ENCODE measurements at regions not wholly inside any gene's neighbourhood (a gene's known extent, or its start where the extent isn't known, plus 50 kb on each side); places are given as distances from the start of the nearest gene placed in this dataset.

DNA sequence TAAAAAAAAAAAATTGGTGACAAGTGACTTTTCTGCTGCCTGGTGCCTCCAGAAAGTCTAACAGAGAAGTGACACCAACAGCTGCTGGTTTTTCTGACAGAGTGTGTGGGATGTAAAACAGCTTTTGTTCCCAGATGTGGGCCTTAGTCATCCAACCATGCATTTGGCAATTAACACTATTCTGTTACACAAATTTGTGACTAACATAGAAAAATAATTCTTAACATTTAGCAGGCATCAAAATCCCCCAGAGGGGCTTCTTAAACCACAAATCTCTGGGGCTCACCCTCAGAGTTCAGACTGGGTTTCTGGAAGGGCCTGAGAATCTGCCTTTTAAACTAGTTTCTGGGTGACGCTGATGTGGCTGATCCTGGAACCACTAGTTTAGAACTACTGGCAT lies 100.5 kb upstream of the PCDH7 start:
- no peak for TF ChIP-seq CBX5 (IDR thresholded peaks at IDR 0.05; ENCODE audit: low read depth, low read length)
- TF ChIP-seq YY1 (IDR thresholded peaks at IDR 0.05; ENCODE audit: low read depth, low read length) = no peak
- WGBS, 2 experiments (ENCODE audit: extremely low coverage in 1 of 2, insufficient coverage in 1 of 2, insufficient read length in 1 of 2, insufficient replicate concordance in 2 of 2, low coverage in 1 of 2, low lambda C conversion rate in 2 of 2, missing lambda C conversion rate in 1 of 2) = 40% methylated on average over 1 of the region's 1 CpG; no CpG with 5 or more reads in 1 of the 2 experiments

More for the DNA sequence above, 100.5 kb upstream of the PCDH7 start:
- Histone ChIP-seq H3K18ac (ENCODE audit: extremely low read depth, low read length) (no peak overlapping the region), H3K79me1 (ENCODE audit: low read depth, low read length) (no peaks in the 10 kb centered on the region), H3K4ac (replicated peaks; ENCODE audit: insufficient read length, low read depth, low read length) (no peak overlapping the region), H3K14ac (ENCODE audit: insufficient read length) (no peak overlapping the region), H3K23ac (ENCODE audit: insufficient read length) (no peak overlapping the region), H3K9ac (replicated peaks in 1 of 4; ENCODE audit: extremely low read depth in 1 of 4, low read depth in 3 of 4, low read length in 3 of 4) (no peak overlapping the region), H3K4me3 (ENCODE audit: extremely low read depth in 1 of 4, insufficient read depth in 2 of 4, low read depth in 3 of 4, low read length in 4 of 4) (no peak overlapping the region), H2BK20ac (ENCODE audit: low read length) (no peak overlapping the region), H2BK15ac (ENCODE audit: low read length) (no peak overlapping the region), H2AFZ (ENCODE audit: low read length) (no peak overlapping the region), H2BK120ac (replicated peaks; ENCODE audit: low read depth, low read length) (no peak overlapping the region), H4K5ac (ENCODE audit: insufficient read length, low read depth, low read length) (no peak overlapping the region), H3K4me1 (replicated peaks in 1 of 4; ENCODE audit: control insufficient read depth in 3 of 4, insufficient read depth in 4 of 4, low read length in 3 of 4) (no peaks in the 10 kb centered on the region), H3K4me2 (ENCODE audit: insufficient read depth in 1 of 2, low read depth in 2 of 2, low read length in 2 of 2) (no peak overlapping the region), H2AK5ac (ENCODE audit: low read depth, low read length) (no peak overlapping the region), H3K23me2 (ENCODE audit: low read depth, low read length) (no peaks in the 10 kb centered on the region), H3K27ac (ENCODE audit: low read depth, low read length) (no peak overlapping the region), H4K8ac (ENCODE audit: extremely low read depth, insufficient read depth, low read length) (no peak overlapping the region), H3K56ac (replicated peaks; ENCODE audit: insufficient read length, low read depth, low read length) (no peak overlapping the region), H3K36me3 (ENCODE audit: control insufficient read depth in 2 of 4, insufficient read depth in 4 of 4, low read length in 3 of 4) (no peaks in the 10 kb centered on the region), H3K9me3 (ENCODE audit: insufficient read depth in 2 of 2, low read depth in 1 of 2, low read length in 1 of 2) (no peaks in the 10 kb centered on the region), H3K79me2 (ENCODE audit: control insufficient read depth in 1 of 2, insufficient read depth in 2 of 2, low read length in 2 of 2) (no peaks in the 10 kb centered on the region), H2BK12ac (ENCODE audit: low read depth, low read length) (no peak overlapping the region), H2BK5ac (ENCODE audit: low read depth, low read length) (no peak overlapping the region), H4K20me1 (replicated peaks in 1 of 2; ENCODE audit: control insufficient read depth in 1 of 2, insufficient read depth in 2 of 2, low read length in 2 of 2) (no peaks in the 10 kb centered on the region), H3K27me3 (replicated peaks in 1 of 4; ENCODE audit: control insufficient read depth in 3 of 4, extremely low read depth in 1 of 4, insufficient read depth in 3 of 4, low read length in 3 of 4) (no peaks in the 10 kb centered on the region), H4K91ac (replicated peaks; ENCODE audit: insufficient read length, low read length) (no peak overlapping the region)
- CTCF ChIA-PET (ENCODE audit: partially characterized antibody) = interaction anchor here (0.6 kb wide), 1 partner anchor 9 kb away, joined by 4 read pairs; no protein-coding TSS in a partner anchor
- DNase-seq (ENCODE audit: low read depth in 1 of 2, low spot score in 2 of 2) (no peak), FAIRE-seq (no peak)
- POLR2A ChIA-PET (ENCODE audit: partially characterized antibody) = interaction anchor here (0.7 kb wide), 1 partner anchor 112 kb away, joined by 4 read pairs; no protein-coding TSS in a partner anchor
